Naive thymus-derived CD8-positive, alpha-beta T cell (primary cell): ENCODE measurements at regions not wholly inside any gene's neighbourhood (a gene's known extent, or its start where the extent isn't known, plus 50 kb on each side); places are given as distances from the start of the nearest gene placed in this dataset.
A peak's percentile ranks its signal among the peaks of the same experiment; 100 is the strongest.

Experiments used
- ATAC-seq, 2 donors: fragments of 150-1000 bp; cut with Tn5 transposase in 1 of 2; sonication (Bioruptor Pico), chemical (Tn5 transposase) in 1 of 2; 1 replicate in 1 of 2; 2 replicates in 1 of 2; pipeline ENCODE4 v1.10.0; 2021; ENCODE audit warnings: mild to moderate bottlenecking in 2 of 2, moderate library complexity in 2 of 2
- POLR2A ChIA-PET: fragments of 350-600 bp; sonication (Branson Sonifier 250); formaldehyde crosslinking; loops from one replicate; lab custom pipeline; 2021; ENCODE audit warnings: antibody characterized with exemption; lab: Charles Lee
- DNase-seq, 10 donors: peaks; one replicate each; pipeline versions ENCODE4 v3.0.0 to v3.0.0-alpha.2; 2020 to 2022
- H3K27ac Mint-ChIP-seq, 10 donors: one replicate each; pipeline ENCODE4 v1.8.0; 2020 to 2022; ENCODE audit warnings: mild to moderate bottlenecking in 10 of 10, mixed read lengths in 10 of 10, moderate library complexity in 4 of 10, inconsistent platforms in 1 of 10
- H3K27me3 Mint-ChIP-seq, 5 donors: one replicate each; pipeline ENCODE4 v1.8.0; 2021 to 2022; ENCODE audit warnings: mixed read lengths in 5 of 5
- H3K36me3 Mint-ChIP-seq, 3 donors: one replicate each; pipeline ENCODE4 v1.8.0; 2020 to 2022; ENCODE audit warnings: mixed read lengths in 3 of 3, mild to moderate bottlenecking in 2 of 3, inconsistent platforms in 1 of 3
- H3K4me1 Mint-ChIP-seq, 4 donors: one replicate each; pipeline ENCODE4 v1.8.0; 2021 to 2022; ENCODE audit warnings: mixed read lengths in 4 of 4
- H3K4me3 Mint-ChIP-seq, 10 donors: one replicate each; pipeline ENCODE4 v1.8.0; 2020 to 2022; ENCODE audit warnings: mild to moderate bottlenecking in 10 of 10, mixed read lengths in 10 of 10, moderate library complexity in 6 of 10, inconsistent platforms in 1 of 10
- H3K9me3 Mint-ChIP-seq, 9 donors: one replicate each; pipeline ENCODE4 v1.8.0; 2020 to 2022; ENCODE audit warnings: mixed read lengths in 9 of 9, mild to moderate bottlenecking in 3 of 9, inconsistent platforms in 1 of 9, moderate library complexity in 1 of 9

- POLR2A ChIA-PET = no interaction called here
- peaks cover 21 to 55% (median 39%) of the 10 kb centered on the region in 5 donors for H3K27me3 Mint-ChIP-seq
- ATAC-seq = no peak
Observed at GRCh38 chr12:107900588-107900987, 126.1 kb downstream of the ASCL4 start.

GRCh38 chr12:107903341-107904061 is 129.0 kb downstream of the ASCL4 start:
- ATAC-seq = no peak
- peaks cover 0 to 12% (median 10%) of the 10 kb centered on the region in 4 donors for H3K4me1 Mint-ChIP-seq
- H3K4me3 Mint-ChIP-seq = peak overlapping the region; percentile 13 to 69 (median 52)
- DNase-seq = no peak
- POLR2A ChIA-PET = no interaction called here
- no peaks in the 10 kb centered on the region for H3K36me3 Mint-ChIP-seq
- H3K27me3 Mint-ChIP-seq = peaks cover 26 to 68% (median 62%) of the 10 kb centered on the region in 5 donors
- no peak overlapping the region for H3K27ac Mint-ChIP-seq
- no peaks in the 10 kb centered on the region for H3K9me3 Mint-ChIP-seq

More at GRCh38 chr12:107900588-107900987, 126.1 kb downstream of the ASCL4 start:
- Mint-ChIP-seq H3K9me3 (no peaks in the 10 kb centered on the region), H3K4me1 (peaks cover 0 to 12% (median 10%) of the 10 kb centered on the region in 4 donors), H3K27ac (peak overlapping the region in 1 of 10 donors; percentile 29), H3K4me3 (no peak overlapping the region), H3K36me3 (no peaks in the 10 kb centered on the region)
- DNase-seq = no peak

- POLR2A ChIA-PET = no interaction called here
- Mint-ChIP-seq H3K36me3 (peaks cover 0 to 9% (median 0%) of the 10 kb centered on the region in 3 donors), H3K27me3 (peaks cover 32 to 80% (median 70%) of the 10 kb centered on the region in 5 donors), H3K9me3 (no peaks in the 10 kb centered on the region), H3K4me3 (no peak overlapping the region), H3K4me1 (peaks cover 0 to 12% (median 10%) of the 10 kb centered on the region in 4 donors), H3K27ac (no peak overlapping the region)
- no peak for ATAC-seq
- no peak for DNase-seq
Observed at GRCh38 chr12:107906707-107907106, 132.2 kb downstream of the ASCL4 start.

- Mint-ChIP-seq H3K4me3 (peak overlapping the region; percentile 56 to 88 (median 81)), H3K4me1 (peaks cover 2 to 8% (median 7%) of the 10 kb centered on the region in 4 donors), H3K27ac (no peak overlapping the region), H3K9me3 (no peaks in the 10 kb centered on the region), H3K27me3 (peaks cover 29 to 89% (median 54%) of the 10 kb centered on the region in 5 donors), H3K36me3 (peaks cover 0 to 9% (median 0%) of the 10 kb centered on the region in 3 donors)
- DNase-seq (peak; percentile 22 to 70 (median 44)), ATAC-seq (peak; percentile 60 to 80)
- POLR2A ChIA-PET = no interaction called here
Observed at GRCh38 chr12:107912421-107913004, 138.0 kb downstream of the ASCL4 start.

- Mint-ChIP-seq H3K27me3 (peaks cover 31 to 89% (median 53%) of the 10 kb centered on the region in 5 donors), H3K4me3 (peak overlapping the region in 1 of 10 donors; percentile 18), H3K9me3 (no peaks in the 10 kb centered on the region), H3K4me1 (peaks cover 2 to 9% (median 8%) of the 10 kb centered on the region in 4 donors), H3K36me3 (peaks cover 0 to 9% (median 0%) of the 10 kb centered on the region in 3 donors), H3K27ac (no peak overlapping the region)
- DNase-seq (no peak), ATAC-seq (no peak)
- POLR2A ChIA-PET = no interaction called here
Observed at GRCh38 chr12:107914460-107914977, 140.0 kb downstream of the ASCL4 start.

- H3K36me3 Mint-ChIP-seq = no peaks in the 10 kb centered on the region
- peaks cover 0 to 2% (median 0%) of the 10 kb centered on the region in 4 donors for H3K4me1 Mint-ChIP-seq
- no peak for DNase-seq
- no peak overlapping the region for H3K4me3 Mint-ChIP-seq
- POLR2A ChIA-PET = no interaction called here
- no peak overlapping the region for H3K27ac Mint-ChIP-seq
- no peaks in the 10 kb centered on the region for H3K9me3 Mint-ChIP-seq
- peaks cover 34 to 91% (median 49%) of the 10 kb centered on the region in 5 donors for H3K27me3 Mint-ChIP-seq
- ATAC-seq = no peak
Observed at GRCh38 chr12:107917912-107918800, 143.7 kb downstream of the ASCL4 start.

- Mint-ChIP-seq H3K9me3 (no peaks in the 10 kb centered on the region), H3K27me3 (peaks cover 30 to 68% (median 41%) of the 10 kb centered on the region in 5 donors), H3K27ac (no peak overlapping the region), H3K4me1 (peaks cover 0 to 2% (median 0%) of the 10 kb centered on the region in 4 donors), H3K36me3 (no peaks in the 10 kb centered on the region), H3K4me3 (no peak overlapping the region)
- DNase-seq (no peak), ATAC-seq (no peak)
- POLR2A ChIA-PET = no interaction called here
Observed at GRCh38 chr12:107921062-107921461, 146.6 kb downstream of the ASCL4 start.

GRCh38 chr12:107925125-107925524 is 150.6 kb downstream of the ASCL4 start:
- ATAC-seq = no peak
- Mint-ChIP-seq H3K36me3 (no peaks in the 10 kb centered on the region), H3K27ac (no peak overlapping the region), H3K4me1 (no peaks in the 10 kb centered on the region), H3K9me3 (no peaks in the 10 kb centered on the region), H3K27me3 (peaks cover 23 to 57% (median 29%) of the 10 kb centered on the region in 5 donors), H3K4me3 (no peak overlapping the region)
- POLR2A ChIA-PET = no interaction called here
- DNase-seq = no peak

- POLR2A ChIA-PET = no interaction called here
- Mint-ChIP-seq H3K9me3 (no peaks in the 10 kb centered on the region), H3K4me3 (no peak overlapping the region), H3K36me3 (no peaks in the 10 kb centered on the region), H3K27ac (no peak overlapping the region), H3K4me1 (no peaks in the 10 kb centered on the region), H3K27me3 (peaks cover 15 to 37% (median 20%) of the 10 kb centered on the region in 5 donors)
- ATAC-seq (no peak), DNase-seq (no peak)
Observed at GRCh38 chr12:107929436-107929835, 154.9 kb downstream of the ASCL4 start.

GRCh38 chr12:107931761-107932160 is 157.3 kb downstream of the ASCL4 start:
- Mint-ChIP-seq H3K36me3 (no peaks in the 10 kb centered on the region), H3K4me3 (no peak overlapping the region), H3K27ac (no peak overlapping the region), H3K9me3 (no peaks in the 10 kb centered on the region), H3K4me1 (no peaks in the 10 kb centered on the region), H3K27me3 (peaks cover 22 to 54% (median 26%) of the 10 kb centered on the region in 5 donors)
- DNase-seq = no peak
- POLR2A ChIA-PET = no interaction called here
- ATAC-seq = no peak

- Mint-ChIP-seq H3K36me3 (peaks cover 0 to 12% (median 4%) of the 10 kb centered on the region in 3 donors), H3K27me3 (peaks cover 26 to 68% (median 38%) of the 10 kb centered on the region in 5 donors), H3K4me3 (no peak overlapping the region), H3K4me1 (no peaks in the 10 kb centered on the region), H3K9me3 (peaks cover 0 to 27% (median 18%) of the 10 kb centered on the region in 9 donors), H3K27ac (no peak overlapping the region)
- POLR2A ChIA-PET = no interaction called here
- ATAC-seq (no peak), DNase-seq (no peak)
Observed at GRCh38 chr12:107938446-107938845, 163.9 kb downstream of the ASCL4 start.

GRCh38 chr12:107948391-107948945 is 174.0 kb downstream of the ASCL4 start:
- Mint-ChIP-seq H3K4me1 (no peaks in the 10 kb centered on the region), H3K27ac (no peak overlapping the region), H3K9me3 (peaks cover 0 to 10% (median 4%) of the 10 kb centered on the region in 9 donors), H3K27me3 (peaks cover 3 to 29% (median 15%) of the 10 kb centered on the region in 5 donors), H3K4me3 (no peak overlapping the region), H3K36me3 (peaks cover 0 to under 1% (median 0%) of the 10 kb centered on the region in 3 donors)
- POLR2A ChIA-PET = no interaction called here
- DNase-seq = no peak
- no peak for ATAC-seq
